ENCODE measurements at regions not wholly inside any gene's neighbourhood (a gene's known extent, or its start where the extent isn't known, plus 50 kb on each side); places are given as distances from the start of the nearest gene placed in this dataset.

DNA sequence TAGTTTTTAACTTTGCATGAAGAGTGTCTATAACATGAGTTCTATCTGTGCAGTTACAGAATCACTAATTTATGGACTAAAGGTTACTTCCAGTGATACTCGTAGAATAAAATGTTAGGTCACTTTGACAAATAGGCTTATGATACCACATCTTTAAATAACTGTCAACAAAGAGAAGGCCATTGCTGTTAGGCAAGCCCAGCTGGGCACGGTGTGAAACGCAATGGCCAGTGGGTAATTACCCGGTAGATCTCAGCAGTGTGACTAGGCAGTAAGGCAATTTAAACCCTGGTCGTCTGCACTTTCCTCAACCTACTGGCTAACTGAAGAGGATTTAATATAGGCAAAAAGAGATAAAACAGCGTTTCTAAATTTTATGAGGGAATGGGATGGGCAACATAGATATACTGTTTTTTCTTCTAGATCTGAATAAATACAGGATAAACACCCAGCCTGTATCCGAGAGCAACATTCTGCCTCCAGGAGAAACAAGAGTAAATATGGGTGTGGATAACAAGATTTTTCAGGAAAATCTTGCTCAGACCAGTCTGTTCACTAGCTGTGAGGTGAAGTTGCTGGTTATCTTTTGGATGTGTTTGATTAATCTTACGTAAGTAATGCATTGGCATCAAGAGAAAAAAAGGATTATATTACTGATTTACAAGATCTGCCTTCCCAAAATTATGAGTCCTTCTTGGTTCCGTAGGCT, 631.3 kb downstream of the EFNB2 start:
- TF ChIP-seq, protein P1, sequence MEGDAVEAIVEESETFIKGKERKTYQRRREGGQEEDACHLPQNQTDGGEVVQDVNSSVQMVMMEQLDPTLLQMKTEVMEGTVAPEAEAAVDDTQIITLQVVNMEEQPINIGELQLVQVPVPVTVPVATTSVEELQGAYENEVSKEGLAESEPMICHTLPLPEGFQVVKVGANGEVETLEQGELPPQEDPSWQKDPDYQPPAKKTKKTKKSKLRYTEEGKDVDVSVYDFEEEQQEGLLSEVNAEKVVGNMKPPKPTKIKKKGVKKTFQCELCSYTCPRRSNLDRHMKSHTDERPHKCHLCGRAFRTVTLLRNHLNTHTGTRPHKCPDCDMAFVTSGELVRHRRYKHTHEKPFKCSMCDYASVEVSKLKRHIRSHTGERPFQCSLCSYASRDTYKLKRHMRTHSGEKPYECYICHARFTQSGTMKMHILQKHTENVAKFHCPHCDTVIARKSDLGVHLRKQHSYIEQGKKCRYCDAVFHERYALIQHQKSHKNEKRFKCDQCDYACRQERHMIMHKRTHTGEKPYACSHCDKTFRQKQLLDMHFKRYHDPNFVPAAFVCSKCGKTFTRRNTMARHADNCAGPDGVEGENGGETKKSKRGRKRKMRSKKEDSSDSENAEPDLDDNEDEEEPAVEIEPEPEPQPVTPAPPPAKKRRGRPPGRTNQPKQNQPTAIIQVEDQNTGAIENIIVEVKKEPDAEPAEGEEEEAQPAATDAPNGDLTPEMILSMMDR (IDR thresholded peaks at IDR 0.05; ENCODE audit: low read length): no peak
- TF ChIP-seq EZH2 (IDR thresholded peaks at IDR 0.05; ENCODE audit: borderline replicate concordance, low read length): no peak
